ENCODE measurements at regions not wholly inside any gene's neighbourhood (a gene's known extent, or its start where the extent isn't known, plus 50 kb on each side); places are given as distances from the start of the nearest gene placed in this dataset.

DNA sequence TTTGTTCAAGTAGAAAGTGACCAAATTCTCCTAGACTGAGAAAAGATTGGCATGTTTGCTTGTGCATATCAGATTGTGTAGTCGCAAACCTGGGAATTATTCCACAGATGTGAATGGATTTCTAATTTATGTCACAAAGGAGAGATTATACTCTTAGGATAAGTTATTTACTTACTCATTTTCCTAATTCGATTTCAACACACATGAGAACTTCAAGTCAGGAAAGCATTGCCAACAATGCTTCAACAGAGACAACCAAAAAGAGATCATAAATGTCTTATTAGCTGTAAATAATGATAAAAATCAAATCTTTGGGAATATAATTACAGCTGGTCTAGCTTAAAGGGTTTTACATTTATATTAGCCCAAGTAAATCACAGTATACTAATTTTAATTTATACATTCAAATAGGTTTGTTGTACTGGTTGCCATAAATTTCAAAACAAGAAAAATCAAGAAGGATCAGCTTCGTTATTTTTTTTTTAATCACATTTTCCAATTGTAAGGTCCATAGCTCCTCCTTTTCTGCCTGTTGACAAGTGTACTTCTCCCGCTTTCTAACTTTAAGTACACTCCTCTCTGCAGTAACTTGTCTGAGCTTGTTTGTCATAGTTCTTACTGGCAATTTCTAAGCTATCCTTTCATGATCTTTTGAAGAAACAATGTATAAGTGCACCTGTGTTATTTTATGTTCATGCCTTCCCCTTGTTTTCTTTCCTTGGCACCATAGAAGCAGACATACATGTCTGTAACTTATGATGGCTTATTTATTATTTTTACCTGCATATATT, 246.6 kb downstream of the DEPDC1B start:
- Histone ChIP-seq H3K36me3 (no peaks in the 10 kb centered on the region), H3K9me3 (no peaks in the 10 kb centered on the region), H3K4me1 (no peaks in the 10 kb centered on the region), H3K27me3 (no peaks in the 10 kb centered on the region), H3K27ac (no peak overlapping the region), H3K4me3 (no peak overlapping the region)
- WGBS, 5 donors = 61 to 78% (median 70%) methylated on average over 4 of the region's 4 CpGs
- DNase-seq = no peak
- intact Hi-C loops (cut with DNase I; ENCODE audit: low total_unique reads) = no loop called here
- TF ChIP-seq POLR2AphosphoS5 (IDR thresholded peaks at IDR 0.05) (no peak), POLR2A (IDR thresholded peaks at IDR 0.05) (no peak), EP300 (IDR thresholded peaks at IDR 0.05) (no peak)
- TF ChIP-seq, protein P1, sequence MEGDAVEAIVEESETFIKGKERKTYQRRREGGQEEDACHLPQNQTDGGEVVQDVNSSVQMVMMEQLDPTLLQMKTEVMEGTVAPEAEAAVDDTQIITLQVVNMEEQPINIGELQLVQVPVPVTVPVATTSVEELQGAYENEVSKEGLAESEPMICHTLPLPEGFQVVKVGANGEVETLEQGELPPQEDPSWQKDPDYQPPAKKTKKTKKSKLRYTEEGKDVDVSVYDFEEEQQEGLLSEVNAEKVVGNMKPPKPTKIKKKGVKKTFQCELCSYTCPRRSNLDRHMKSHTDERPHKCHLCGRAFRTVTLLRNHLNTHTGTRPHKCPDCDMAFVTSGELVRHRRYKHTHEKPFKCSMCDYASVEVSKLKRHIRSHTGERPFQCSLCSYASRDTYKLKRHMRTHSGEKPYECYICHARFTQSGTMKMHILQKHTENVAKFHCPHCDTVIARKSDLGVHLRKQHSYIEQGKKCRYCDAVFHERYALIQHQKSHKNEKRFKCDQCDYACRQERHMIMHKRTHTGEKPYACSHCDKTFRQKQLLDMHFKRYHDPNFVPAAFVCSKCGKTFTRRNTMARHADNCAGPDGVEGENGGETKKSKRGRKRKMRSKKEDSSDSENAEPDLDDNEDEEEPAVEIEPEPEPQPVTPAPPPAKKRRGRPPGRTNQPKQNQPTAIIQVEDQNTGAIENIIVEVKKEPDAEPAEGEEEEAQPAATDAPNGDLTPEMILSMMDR (IDR thresholded peaks at IDR 0.05) = no peak

- H3K4me1 ChIP-seq = peaks cover 0 to 24% (median 7%) of the 10 kb centered on the region in 4 donors
- intact Hi-C loops (cut with DNase I; ENCODE audit: low total_unique reads) = no loop called here
- WGBS, 5 donors = 57 to 79% (median 67%) methylated on average over 2 of the region's 2 CpGs
- TF ChIP-seq, protein P1 (IDR thresholded peaks at IDR 0.05) = no peak
- no peak for TF ChIP-seq POLR2AphosphoS5 (IDR thresholded peaks at IDR 0.05)
- TF ChIP-seq EP300 (IDR thresholded peaks at IDR 0.05) = no peak
- TF ChIP-seq POLR2A (IDR thresholded peaks at IDR 0.05) = no peak
- no peak for DNase-seq
- H3K4me3 ChIP-seq = no peak overlapping the region
- H3K36me3 ChIP-seq = no peaks in the 10 kb centered on the region
- H3K27ac ChIP-seq = no peak overlapping the region
- no peaks in the 10 kb centered on the region for H3K27me3 ChIP-seq
- H3K9me3 ChIP-seq = no peaks in the 10 kb centered on the region
Observed at GRCh38 chr5:60448600-60448999, 251.4 kb downstream of the DEPDC1B start.

DNA sequence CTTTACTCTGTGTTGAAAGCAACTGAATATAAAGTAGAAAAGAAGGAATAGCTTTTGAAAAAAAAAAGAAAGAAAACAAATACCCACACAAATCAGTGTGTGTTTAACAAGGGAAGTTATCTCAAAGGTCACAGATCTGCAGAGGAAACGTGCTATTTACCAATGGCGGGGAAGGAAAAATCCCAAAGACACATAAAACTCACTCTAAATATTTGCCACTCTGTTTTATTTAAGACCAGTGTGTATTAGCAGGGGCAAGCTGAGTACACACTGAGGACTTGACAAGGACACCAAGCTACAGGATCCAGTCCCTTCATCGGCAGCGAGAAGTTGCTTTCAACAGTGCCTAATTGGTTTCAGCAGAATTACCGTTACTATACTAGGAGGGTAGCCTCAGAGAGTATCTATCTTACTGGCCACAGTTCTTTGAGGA, 252.5 kb downstream of the DEPDC1B start:
- Histone ChIP-seq H3K4me3 (peak overlapping the region in 1 of 4 donors; percentile 2), H3K4me1 (peaks cover 0 to 24% (median 7%) of the 10 kb centered on the region in 4 donors), H3K27me3 (no peaks in the 10 kb centered on the region), H3K9me3 (no peaks in the 10 kb centered on the region), H3K27ac (no peak overlapping the region), H3K36me3 (no peaks in the 10 kb centered on the region)
- TF ChIP-seq, protein P1 (IDR thresholded peaks at IDR 0.05) = no peak
- TF ChIP-seq POLR2AphosphoS5 (IDR thresholded peaks at IDR 0.05) (no peak), POLR2A (IDR thresholded peaks at IDR 0.05) (no peak), EP300 (IDR thresholded peaks at IDR 0.05) (no peak)
- intact Hi-C loops (cut with DNase I; ENCODE audit: low total_unique reads) = no loop called here
- WGBS, 5 donors = 28 to 54% (median 50%) methylated on average over 5 of the region's 5 CpGs
- DNase-seq = peak in 1 of 2 donors; percentile 43

GRCh38 chr5:60446917-60447316, 253.0 kb downstream of the DEPDC1B start:
- no peak for TF ChIP-seq EP300 (IDR thresholded peaks at IDR 0.05)
- TF ChIP-seq POLR2AphosphoS5 (IDR thresholded peaks at IDR 0.05) = no peak
- TF ChIP-seq, protein P1 (IDR thresholded peaks at IDR 0.05) = no peak
- TF ChIP-seq POLR2A (IDR thresholded peaks at IDR 0.05) = no peak
- Histone ChIP-seq H3K9me3 (no peaks in the 10 kb centered on the region), H3K4me1 (peaks cover 0 to 24% (median 7%) of the 10 kb centered on the region in 4 donors), H3K27ac (no peak overlapping the region), H3K27me3 (no peaks in the 10 kb centered on the region), H3K4me3 (no peak overlapping the region), H3K36me3 (no peaks in the 10 kb centered on the region)
- WGBS, 5 donors = 52 to 69% (median 59%) methylated on average over 3 of the region's 3 CpGs
- DNase-seq = no peak
- intact Hi-C loops (cut with DNase I; ENCODE audit: low total_unique reads) = no loop called here
